T-helper 2 cell treated with Interferon-gamma antibody and Interleukin-4, amounts not matched to agents 5 μg/mL and 100 μg/mL, for 36 hours (primary cell): ENCODE measurements at regions not wholly inside any gene's neighbourhood (a gene's known extent, or its start where the extent isn't known, plus 50 kb on each side); places are given as distances from the start of the nearest gene placed in this dataset.
"Not testable (repeated sequence)": the region's sequence is repeated elsewhere in the genome, so short reads cannot be mapped to it uniquely, and the experiment has no call there.

Experiments used
- DNase-seq: peaks from one replicate; pipeline ENCODE4 v3.0.0; 2021; ENCODE audit warnings: low spot score
- H3K27ac Mint-ChIP-seq: one replicate; pipeline ENCODE4 v1.8.0; 2021; ENCODE audit warnings: mild to moderate bottlenecking, mixed read lengths
- H3K27me3 Mint-ChIP-seq: one replicate; pipeline ENCODE4 v1.8.0; 2021; ENCODE audit warnings: low read depth, mixed read lengths
- H3K36me3 Mint-ChIP-seq: one replicate; pipeline ENCODE4 v1.8.0; 2021; ENCODE audit warnings: low read depth, mixed read lengths
- H3K4me1 Mint-ChIP-seq: one replicate; pipeline ENCODE4 v1.8.0; 2021; ENCODE audit warnings: low read depth, mixed read lengths
- H3K4me3 Mint-ChIP-seq: one replicate; pipeline ENCODE4 v1.8.0; 2022; ENCODE audit warnings: mild to moderate bottlenecking, moderate library complexity, mixed read lengths
- H3K9me3 Mint-ChIP-seq: one replicate; pipeline ENCODE4 v1.8.0; 2021; ENCODE audit warnings: mixed read lengths

- H3K36me3 Mint-ChIP-seq, H3K27me3 Mint-ChIP-seq, DNase-seq, H3K4me3 Mint-ChIP-seq, H3K4me1 Mint-ChIP-seq, H3K9me3 Mint-ChIP-seq, H3K27ac Mint-ChIP-seq: not testable (repeated sequence)
Observed at GRCh38 chr6:85286507-85286906, 163.4 kb upstream of the NT5E start.

- no peaks in the 10 kb centered on the region for H3K9me3 Mint-ChIP-seq
Observed at GRCh38 chr6:85285934-85286333, 163.9 kb upstream of the NT5E start.

GRCh38 chr6:85285114-85285513 is 164.8 kb upstream of the NT5E start:
- Mint-ChIP-seq H3K9me3 (no peaks in the 10 kb centered on the region), H3K27me3 (no peaks in the 10 kb centered on the region), H3K36me3 (no peaks in the 10 kb centered on the region), H3K4me1 (no peaks in the 10 kb centered on the region), H3K4me3 (no peak overlapping the region), H3K27ac (no peak overlapping the region)
- DNase-seq: no peak

More at GRCh38 chr6:85285934-85286333, 163.9 kb upstream of the NT5E start:
- Mint-ChIP-seq H3K27me3 (no peaks in the 10 kb centered on the region), H3K36me3 (no peaks in the 10 kb centered on the region), H3K27ac (no peak overlapping the region), H3K4me1 (no peaks in the 10 kb centered on the region), H3K4me3 (no peak overlapping the region)
- no peak for DNase-seq

- Mint-ChIP-seq H3K4me3 (no peak overlapping the region), H3K27me3 (no peaks in the 10 kb centered on the region), H3K4me1 (no peaks in the 10 kb centered on the region), H3K9me3 (no peaks in the 10 kb centered on the region), H3K27ac (no peak overlapping the region), H3K36me3 (no peaks in the 10 kb centered on the region)
- no peak for DNase-seq
Observed at GRCh38 chr6:85283436-85283835, 166.4 kb upstream of the NT5E start.

GRCh38 chr6:85278466-85279035 is 171.3 kb upstream of the NT5E start:
- H3K9me3 Mint-ChIP-seq: peaks cover 9% of the 10 kb centered on the region
- no peaks in the 10 kb centered on the region for H3K4me1 Mint-ChIP-seq
- no peak for DNase-seq
- H3K4me3 Mint-ChIP-seq: no peak overlapping the region
- H3K36me3 Mint-ChIP-seq: no peaks in the 10 kb centered on the region
- no peak overlapping the region for H3K27ac Mint-ChIP-seq
- no peaks in the 10 kb centered on the region for H3K27me3 Mint-ChIP-seq

GRCh38 chr6:85276026-85276425 is 173.9 kb upstream of the NT5E start:
- H3K9me3 Mint-ChIP-seq, H3K36me3 Mint-ChIP-seq, H3K27ac Mint-ChIP-seq, H3K27me3 Mint-ChIP-seq, H3K4me3 Mint-ChIP-seq, H3K4me1 Mint-ChIP-seq, DNase-seq: not testable (repeated sequence)

GRCh38 chr6:85275338-85275985 is 174.4 kb upstream of the NT5E start:
- no peak for DNase-seq
- Mint-ChIP-seq H3K27me3 (no peaks in the 10 kb centered on the region), H3K9me3 (peaks cover 9% of the 10 kb centered on the region), H3K4me1 (no peaks in the 10 kb centered on the region), H3K4me3 (no peak overlapping the region), H3K36me3 (no peaks in the 10 kb centered on the region), H3K27ac (no peak overlapping the region)

- Mint-ChIP-seq H3K4me1 (no peaks in the 10 kb centered on the region), H3K9me3 (peaks cover 9% of the 10 kb centered on the region), H3K27me3 (no peaks in the 10 kb centered on the region), H3K27ac (no peak overlapping the region), H3K4me3 (no peak overlapping the region), H3K36me3 (no peaks in the 10 kb centered on the region)
- DNase-seq: no peak
Observed at GRCh38 chr6:85273870-85274269, 176.0 kb upstream of the NT5E start.

GRCh38 chr6:85273046-85273445 is 176.8 kb upstream of the NT5E start:
- Mint-ChIP-seq H3K4me1 (no peaks in the 10 kb centered on the region), H3K9me3 (peaks cover 9% of the 10 kb centered on the region), H3K36me3 (no peaks in the 10 kb centered on the region), H3K27me3 (no peaks in the 10 kb centered on the region), H3K4me3 (no peak overlapping the region), H3K27ac (no peak overlapping the region)
- no peak for DNase-seq

GRCh38 chr6:85272592-85272991 is 177.3 kb upstream of the NT5E start:
- Mint-ChIP-seq H3K27me3 (no peaks in the 10 kb centered on the region), H3K4me3 (no peak overlapping the region), H3K36me3 (no peaks in the 10 kb centered on the region), H3K27ac (no peak overlapping the region), H3K9me3 (peaks cover 9% of the 10 kb centered on the region), H3K4me1 (no peaks in the 10 kb centered on the region)
- no peak for DNase-seq

GRCh38 chr6:85262621-85263020 is 187.3 kb upstream of the NT5E start:
- DNase-seq: no peak
- Mint-ChIP-seq H3K9me3 (no peaks in the 10 kb centered on the region), H3K4me3 (no peak overlapping the region), H3K27ac (no peak overlapping the region), H3K4me1 (no peaks in the 10 kb centered on the region), H3K27me3 (no peaks in the 10 kb centered on the region), H3K36me3 (no peaks in the 10 kb centered on the region)

- Mint-ChIP-seq H3K4me1 (no peaks in the 10 kb centered on the region), H3K4me3 (no peak overlapping the region), H3K9me3 (no peaks in the 10 kb centered on the region), H3K27ac (no peak overlapping the region), H3K36me3 (no peaks in the 10 kb centered on the region), H3K27me3 (no peaks in the 10 kb centered on the region)
- no peak for DNase-seq
Observed at GRCh38 chr6:85261271-85261670, 188.6 kb upstream of the NT5E start.

GRCh38 chr6:85255661-85256060 is 194.2 kb upstream of the NT5E start:
- Mint-ChIP-seq H3K4me3 (no peak overlapping the region), H3K9me3 (peaks cover 4% of the 10 kb centered on the region), H3K27me3 (no peaks in the 10 kb centered on the region), H3K4me1 (no peaks in the 10 kb centered on the region), H3K27ac (no peak overlapping the region), H3K36me3 (no peaks in the 10 kb centered on the region)
- DNase-seq: no peak

- no peak for DNase-seq
- H3K9me3 Mint-ChIP-seq: peaks cover 4% of the 10 kb centered on the region
- no peaks in the 10 kb centered on the region for H3K4me1 Mint-ChIP-seq
- H3K27me3 Mint-ChIP-seq: no peaks in the 10 kb centered on the region
- H3K36me3 Mint-ChIP-seq: no peaks in the 10 kb centered on the region
- H3K4me3 Mint-ChIP-seq: no peak overlapping the region
- no peak overlapping the region for H3K27ac Mint-ChIP-seq
Observed at GRCh38 chr6:85252552-85252951, 197.3 kb upstream of the NT5E start.

GRCh38 chr6:85252085-85252484 is 197.8 kb upstream of the NT5E start:
- Mint-ChIP-seq H3K4me3 (no peak overlapping the region), H3K27ac (no peak overlapping the region), H3K4me1 (no peaks in the 10 kb centered on the region), H3K36me3 (no peaks in the 10 kb centered on the region), H3K27me3 (no peaks in the 10 kb centered on the region), H3K9me3 (peaks cover 4% of the 10 kb centered on the region)
- DNase-seq: no peak
